ENCODE measurements at regions not wholly inside any gene's neighbourhood (a gene's known extent, or its start where the extent isn't known, plus 50 kb on each side); places are given as distances from the start of the nearest gene placed in this dataset.
A peak's percentile ranks its signal among the peaks of the same experiment; 100 is the strongest.

GRCh38 chr11:16543642-16544041, 187.3 kb upstream of the SOX6 start:
- no peaks in the 10 kb centered on the region for H3K9me3 ChIP-seq
- no peak for DNase-seq
- intact Hi-C loops (cut with DNase I; ENCODE audit: low total_unique reads) = no loop called here
- no peaks in the 10 kb centered on the region for H3K27me3 ChIP-seq
- no peak overlapping the region for H3K27ac ChIP-seq
- TF ChIP-seq CTCF (IDR thresholded peaks at IDR 0.05) = no peak
- no peaks in the 10 kb centered on the region for H3K36me3 ChIP-seq
- H3K4me1 ChIP-seq = no peaks in the 10 kb centered on the region
- H3K4me3 ChIP-seq = no peak overlapping the region

DNA sequence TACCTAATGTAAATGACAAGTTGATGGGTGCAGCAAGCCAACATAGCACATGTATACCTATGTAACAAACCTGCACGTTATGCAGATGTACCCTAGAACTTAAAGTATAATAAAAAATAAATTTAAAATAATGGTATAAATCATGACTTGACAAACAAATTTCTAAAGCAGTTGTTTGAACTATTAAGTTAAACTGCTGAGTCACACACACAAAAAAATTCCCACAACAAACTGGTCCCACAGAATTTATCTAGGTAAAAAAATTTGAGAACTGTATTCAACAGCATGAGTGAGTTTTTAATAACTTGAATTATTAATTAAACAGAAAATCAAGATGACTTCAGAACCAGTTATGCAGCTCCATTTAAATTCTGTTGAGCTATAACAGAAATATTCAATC, 186.0 kb upstream of the SOX6 start:
- Histone ChIP-seq H3K27me3 (no peaks in the 10 kb centered on the region), H3K4me3 (no peak overlapping the region), H3K9me3 (no peaks in the 10 kb centered on the region), H3K4me1 (no peaks in the 10 kb centered on the region), H3K36me3 (no peaks in the 10 kb centered on the region), H3K27ac (no peak overlapping the region)
- intact Hi-C loops (cut with DNase I; ENCODE audit: low total_unique reads) = no loop called here
- no peak for DNase-seq
- no peak for TF ChIP-seq CTCF (IDR thresholded peaks at IDR 0.05)

DNA sequence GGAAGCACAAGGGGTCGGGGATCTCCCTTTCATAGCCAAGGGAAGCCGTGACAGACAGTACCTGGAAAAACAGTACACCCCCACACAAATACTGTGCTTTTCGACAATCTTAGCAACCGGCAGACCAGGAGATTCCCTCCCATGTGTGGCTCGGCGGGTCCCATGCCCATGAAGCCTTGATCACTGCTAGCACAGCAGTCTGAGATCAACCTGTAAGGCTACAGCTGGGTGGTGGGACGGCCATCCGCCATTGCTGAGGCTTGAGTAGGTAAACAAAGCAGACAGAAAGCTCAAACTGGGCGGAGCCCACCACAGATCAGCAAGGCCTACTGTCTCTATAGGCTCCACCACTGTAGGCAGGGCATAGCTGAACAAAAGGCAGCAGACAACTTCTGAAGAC, 180.2 kb upstream of the SOX6 start:
- intact Hi-C loops (cut with DNase I; ENCODE audit: low total_unique reads) = no loop called here
- H3K9me3 ChIP-seq = no peaks in the 10 kb centered on the region
- no peaks in the 10 kb centered on the region for H3K27me3 ChIP-seq
- H3K27ac ChIP-seq = no peak overlapping the region
- DNase-seq = peak in 1 of 2 donors; percentile 48
- TF ChIP-seq CTCF (IDR thresholded peaks at IDR 0.05) = no peak
- H3K36me3 ChIP-seq = no peaks in the 10 kb centered on the region
- H3K4me1 ChIP-seq = no peaks in the 10 kb centered on the region
- no peak overlapping the region for H3K4me3 ChIP-seq

GRCh38 chr11:16528639-16529038, 172.3 kb upstream of the SOX6 start:
- intact Hi-C loops (cut with DNase I; ENCODE audit: low total_unique reads) = no loop called here

DNA sequence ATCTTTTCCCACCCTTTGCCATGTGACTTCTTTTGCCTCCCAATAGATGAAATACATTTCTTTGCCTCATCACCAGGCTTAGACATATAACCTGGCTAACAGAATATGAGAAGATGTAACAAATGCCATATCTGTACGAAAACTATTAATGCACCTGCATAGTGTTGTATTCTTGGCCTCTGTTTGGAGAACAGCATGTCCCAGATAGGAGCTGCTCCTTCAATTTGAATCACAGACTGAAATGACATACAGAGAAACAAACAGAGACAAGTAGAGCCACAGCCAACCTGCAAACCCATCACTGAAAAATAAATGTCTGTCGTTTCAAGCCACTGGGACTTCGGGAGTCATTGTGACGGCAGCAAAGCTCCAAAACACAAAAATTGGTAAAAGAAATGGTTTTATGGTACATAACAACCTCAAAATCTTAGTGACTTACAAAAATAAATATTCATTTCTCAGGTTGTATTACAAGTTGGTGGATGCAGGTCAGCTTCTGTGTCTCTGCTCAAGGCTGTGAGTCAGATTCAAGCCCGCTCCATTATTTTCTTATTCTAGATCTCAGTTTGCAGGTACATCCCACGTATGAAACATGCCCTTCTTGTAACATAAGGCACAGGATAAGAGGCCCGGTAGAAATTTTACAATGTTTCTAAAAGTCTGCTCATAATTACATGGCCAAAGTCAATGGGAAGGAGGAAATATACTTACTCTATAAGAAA, 171.3 kb upstream of the SOX6 start:
- Histone ChIP-seq H3K36me3 (no peaks in the 10 kb centered on the region), H3K4me3 (no peak overlapping the region), H3K27ac (peak overlapping the region in 1 of 2 donors; percentile 6), H3K9me3 (no peaks in the 10 kb centered on the region), H3K4me1 (peaks cover 0 to 27% (median 19%) of the 10 kb centered on the region in 4 donors), H3K27me3 (no peaks in the 10 kb centered on the region)
- TF ChIP-seq CTCF (IDR thresholded peaks at IDR 0.05) = no peak
- intact Hi-C loops (cut with DNase I; ENCODE audit: low total_unique reads) = no loop called here
- no peak for DNase-seq

More at GRCh38 chr11:16528639-16529038, 172.3 kb upstream of the SOX6 start:
- Histone ChIP-seq H3K4me3 (no peak overlapping the region), H3K27me3 (no peaks in the 10 kb centered on the region), H3K36me3 (no peaks in the 10 kb centered on the region), H3K4me1 (peaks cover 0 to 27% (median 19%) of the 10 kb centered on the region in 4 donors), H3K27ac (peak overlapping the region in 1 of 2 donors; percentile 3), H3K9me3 (no peaks in the 10 kb centered on the region)
- no peak for DNase-seq
- TF ChIP-seq CTCF (IDR thresholded peaks at IDR 0.05) = no peak
